ENCODE measurements at regions not wholly inside any gene's neighbourhood (a gene's known extent, or its start where the extent isn't known, plus 50 kb on each side); places are given as distances from the start of the nearest gene placed in this dataset.

DNA sequence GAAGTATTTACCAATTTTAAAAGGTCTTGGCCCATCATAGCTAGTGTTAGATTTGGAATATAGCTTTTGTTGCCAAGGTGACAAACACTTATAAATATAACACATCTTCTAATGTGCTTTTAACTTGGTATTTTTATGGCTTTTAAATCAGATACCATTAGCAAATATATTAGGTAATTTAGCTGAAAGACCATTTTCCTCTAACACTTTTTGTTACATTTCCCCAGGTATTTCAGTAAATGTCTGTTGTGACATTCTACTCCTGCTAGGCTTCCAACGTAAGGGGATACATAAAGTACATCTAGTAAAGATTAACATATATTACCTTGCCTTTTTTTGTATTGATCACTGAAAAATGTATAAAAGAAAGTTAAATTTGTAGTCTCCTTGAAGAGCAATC lies 75.0 kb upstream of the SEM1 start:
- POLR2A ChIA-PET = no interaction called here
- RAD21 ChIA-PET (ENCODE audit: unreplicated experiment) = interaction anchor here (1.0 kb wide), 1 partner anchor 10 kb away, joined by 3 read pairs; no protein-coding TSS in a partner anchor
- Histone ChIP-seq H3K4me3 (no peak overlapping the region), H3K9me3 (replicated peaks; ENCODE audit: control insufficient read depth, insufficient read depth, low read length) (no peaks in the 10 kb centered on the region), H3K4me1 (ENCODE audit: control insufficient read depth, insufficient read depth, low read length) (no peaks in the 10 kb centered on the region), H3K36me3 (ENCODE audit: control insufficient read depth in 2 of 2, insufficient read depth in 2 of 2, low read length in 1 of 2) (no peaks in the 10 kb centered on the region), H4K20me1 (ENCODE audit: control insufficient read depth, insufficient read depth) (no peaks in the 10 kb centered on the region), H2AFZ (ENCODE audit: control insufficient read depth, low read depth, low read length) (no peak overlapping the region), H3K27me3 (replicated peaks in 1 of 2; ENCODE audit: control insufficient read depth in 2 of 2, insufficient read depth in 2 of 2, low read length in 1 of 2) (no peaks in the 10 kb centered on the region), H3K79me2 (ENCODE audit: control insufficient read depth, insufficient read depth, low read length) (no peaks in the 10 kb centered on the region), H3K4me2 (ENCODE audit: control insufficient read depth, insufficient read depth) (no peak overlapping the region), H3K9ac (ENCODE audit: control insufficient read depth, insufficient read depth, low read length) (no peak overlapping the region), H3K27ac (ENCODE audit: control insufficient read depth, insufficient read depth) (no peak overlapping the region)
- ATAC-seq (no peak), DNase-seq (ENCODE audit: low read depth, low spot score) (no peak), FAIRE-seq (no peak)
- no TSS peak for BruUV-seq (replicated peaks)
- intact Hi-C loops (cut with micrococcal nuclease; ENCODE audit: unreplicated experiment) = no loop called here
- WGBS (ENCODE audit: insufficient coverage, insufficient replicate concordance, low lambda C conversion rate, missing lambda C conversion rate) = 0% methylated on average over 1 of the region's 1 CpG
- CTCF ChIA-PET = no interaction called here
- SMC1A ChIA-PET (ENCODE audit: uncharacterized antibody, unreplicated experiment) = interaction anchor here (1.1 kb wide), 1 partner anchor 53 kb away, joined by 3 read pairs; no protein-coding TSS in a partner anchor
- TF ChIP-seq NRF1 (conservative IDR thresholded peaks at IDR 0.05; ENCODE audit: low read depth, low read length) = no peak
- no peak for TF ChIP-seq BMI1 (IDR thresholded peaks at IDR 0.05; ENCODE audit: borderline replicate concordance)
- TF ChIP-seq RB1 (IDR thresholded peaks at IDR 0.05; ENCODE audit: borderline replicate concordance) = no peak
- TF ChIP-seq SREBF1 (IDR thresholded peaks at IDR 0.05; ENCODE audit: low read length) = no peak
- TF ChIP-seq SREBF2 (IDR thresholded peaks at IDR 0.05; ENCODE audit: low read length) = no peak
- no peak for TF ChIP-seq WRNIP1 (IDR thresholded peaks at IDR 0.05; ENCODE audit: borderline replicate concordance, low read depth, low read length)
- TF ChIP-seq, protein P1, sequence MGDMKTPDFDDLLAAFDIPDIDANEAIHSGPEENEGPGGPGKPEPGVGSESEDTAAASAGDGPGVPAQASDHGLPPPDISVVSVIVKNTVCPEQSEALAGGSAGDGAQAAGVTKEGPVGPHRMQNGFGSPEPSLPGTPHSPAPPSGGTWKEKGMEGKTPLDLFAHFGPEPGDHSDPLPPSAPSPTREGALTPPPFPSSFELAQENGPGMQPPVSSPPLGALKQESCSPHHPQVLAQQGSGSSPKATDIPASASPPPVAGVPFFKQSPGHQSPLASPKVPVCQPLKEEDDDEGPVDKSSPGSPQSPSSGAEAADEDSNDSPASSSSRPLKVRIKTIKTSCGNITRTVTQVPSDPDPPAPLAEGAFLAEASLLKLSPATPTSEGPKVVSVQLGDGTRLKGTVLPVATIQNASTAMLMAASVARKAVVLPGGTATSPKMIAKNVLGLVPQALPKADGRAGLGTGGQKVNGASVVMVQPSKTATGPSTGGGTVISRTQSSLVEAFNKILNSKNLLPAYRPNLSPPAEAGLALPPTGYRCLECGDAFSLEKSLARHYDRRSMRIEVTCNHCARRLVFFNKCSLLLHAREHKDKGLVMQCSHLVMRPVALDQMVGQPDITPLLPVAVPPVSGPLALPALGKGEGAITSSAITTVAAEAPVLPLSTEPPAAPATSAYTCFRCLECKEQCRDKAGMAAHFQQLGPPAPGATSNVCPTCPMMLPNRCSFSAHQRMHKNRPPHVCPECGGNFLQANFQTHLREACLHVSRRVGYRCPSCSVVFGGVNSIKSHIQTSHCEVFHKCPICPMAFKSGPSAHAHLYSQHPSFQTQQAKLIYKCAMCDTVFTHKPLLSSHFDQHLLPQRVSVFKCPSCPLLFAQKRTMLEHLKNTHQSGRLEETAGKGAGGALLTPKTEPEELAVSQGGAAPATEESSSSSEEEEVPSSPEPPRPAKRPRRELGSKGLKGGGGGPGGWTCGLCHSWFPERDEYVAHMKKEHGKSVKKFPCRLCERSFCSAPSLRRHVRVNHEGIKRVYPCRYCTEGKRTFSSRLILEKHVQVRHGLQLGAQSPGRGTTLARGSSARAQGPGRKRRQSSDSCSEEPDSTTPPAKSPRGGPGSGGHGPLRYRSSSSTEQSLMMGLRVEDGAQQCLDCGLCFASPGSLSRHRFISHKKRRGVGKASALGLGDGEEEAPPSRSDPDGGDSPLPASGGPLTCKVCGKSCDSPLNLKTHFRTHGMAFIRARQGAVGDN (IDR thresholded peaks at IDR 0.05) = no peak
- in situ Hi-C loops (cut with MboI) = no loop called here

Measured in GM12878 (cell line).